ENCODE measurements at regions not wholly inside any gene's neighbourhood (a gene's known extent, or its start where the extent isn't known, plus 50 kb on each side); places are given as distances from the start of the nearest gene placed in this dataset.

DNA sequence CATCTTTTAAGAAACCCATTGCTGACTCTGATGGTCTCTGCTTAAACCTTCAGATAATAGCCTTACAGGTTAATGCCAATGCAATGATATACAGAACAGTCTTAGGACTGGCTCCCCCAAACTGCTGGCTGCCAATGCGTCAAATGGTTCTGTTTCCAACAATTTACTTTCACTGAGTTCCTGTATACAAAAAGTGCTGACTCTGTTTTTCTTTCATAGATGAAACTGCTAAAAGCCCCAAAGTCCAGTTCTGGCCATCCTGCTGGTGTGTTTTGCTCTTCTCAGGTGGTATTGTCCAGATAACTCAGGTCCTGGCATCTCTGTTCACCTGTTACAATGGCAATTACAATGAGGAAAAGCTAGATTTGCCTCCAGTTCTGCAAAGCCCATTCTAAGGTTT lies 326.9 kb downstream of the GRIN2B start:
- ChIA-PET RAD21 (ENCODE audit: unreplicated experiment) (no interaction called here), CTCF (no interaction called here), POLR2A (no interaction called here), SMC1A (ENCODE audit: uncharacterized antibody, unreplicated experiment) (interaction anchor here (0.6 to 2.0 kb wide), 3 partner anchors 63 to 399 kb away, joined by 3 to 5 read pairs (median 3); no protein-coding TSS in a partner anchor)
- Histone ChIP-seq H4K20me1 (ENCODE audit: control insufficient read depth, insufficient read depth) (no peaks in the 10 kb centered on the region), H3K27me3 (replicated peaks in 1 of 2; ENCODE audit: control insufficient read depth in 2 of 2, insufficient read depth in 2 of 2, low read length in 1 of 2) (peaks cover 0 to 10% of the 10 kb centered on the region in 2 experiments; a peak in 1 of 4 replicates), H3K4me2 (ENCODE audit: control insufficient read depth, insufficient read depth) (no peak overlapping the region), H3K79me2 (ENCODE audit: control insufficient read depth, insufficient read depth, low read length) (no peaks in the 10 kb centered on the region), H3K27ac (ENCODE audit: control insufficient read depth, insufficient read depth) (no peak overlapping the region), H3K4me1 (ENCODE audit: control insufficient read depth, insufficient read depth, low read length) (no peaks in the 10 kb centered on the region), H3K4me3 (no peak overlapping the region), H3K9ac (ENCODE audit: control insufficient read depth, insufficient read depth, low read length) (no peak overlapping the region), H3K9me3 (replicated peaks; ENCODE audit: control insufficient read depth, insufficient read depth, low read length) (no peaks in the 10 kb centered on the region), H2AFZ (ENCODE audit: control insufficient read depth, low read depth, low read length) (no peak overlapping the region), H3K36me3 (ENCODE audit: control insufficient read depth in 2 of 2, insufficient read depth in 2 of 2, low read length in 1 of 2) (no peaks in the 10 kb centered on the region)
- no peak for DNase-seq (ENCODE audit: low read depth, low spot score)
- FAIRE-seq: no peak
- in situ Hi-C loops (cut with MboI): no loop called here
- intact Hi-C loops (cut with micrococcal nuclease; ENCODE audit: unreplicated experiment): no loop called here
- BruUV-seq (replicated peaks): no TSS peak
- TF ChIP-seq BCL11A (IDR thresholded peaks at IDR 0.05; ENCODE audit: low read depth, low read length) (no peak), GABPA (IDR thresholded peaks at IDR 0.05; ENCODE audit: low read depth) (no peak), SMAD5 (IDR thresholded peaks at IDR 0.05; ENCODE audit: low read depth) (no peak)
- TF ChIP-seq, protein P1, sequence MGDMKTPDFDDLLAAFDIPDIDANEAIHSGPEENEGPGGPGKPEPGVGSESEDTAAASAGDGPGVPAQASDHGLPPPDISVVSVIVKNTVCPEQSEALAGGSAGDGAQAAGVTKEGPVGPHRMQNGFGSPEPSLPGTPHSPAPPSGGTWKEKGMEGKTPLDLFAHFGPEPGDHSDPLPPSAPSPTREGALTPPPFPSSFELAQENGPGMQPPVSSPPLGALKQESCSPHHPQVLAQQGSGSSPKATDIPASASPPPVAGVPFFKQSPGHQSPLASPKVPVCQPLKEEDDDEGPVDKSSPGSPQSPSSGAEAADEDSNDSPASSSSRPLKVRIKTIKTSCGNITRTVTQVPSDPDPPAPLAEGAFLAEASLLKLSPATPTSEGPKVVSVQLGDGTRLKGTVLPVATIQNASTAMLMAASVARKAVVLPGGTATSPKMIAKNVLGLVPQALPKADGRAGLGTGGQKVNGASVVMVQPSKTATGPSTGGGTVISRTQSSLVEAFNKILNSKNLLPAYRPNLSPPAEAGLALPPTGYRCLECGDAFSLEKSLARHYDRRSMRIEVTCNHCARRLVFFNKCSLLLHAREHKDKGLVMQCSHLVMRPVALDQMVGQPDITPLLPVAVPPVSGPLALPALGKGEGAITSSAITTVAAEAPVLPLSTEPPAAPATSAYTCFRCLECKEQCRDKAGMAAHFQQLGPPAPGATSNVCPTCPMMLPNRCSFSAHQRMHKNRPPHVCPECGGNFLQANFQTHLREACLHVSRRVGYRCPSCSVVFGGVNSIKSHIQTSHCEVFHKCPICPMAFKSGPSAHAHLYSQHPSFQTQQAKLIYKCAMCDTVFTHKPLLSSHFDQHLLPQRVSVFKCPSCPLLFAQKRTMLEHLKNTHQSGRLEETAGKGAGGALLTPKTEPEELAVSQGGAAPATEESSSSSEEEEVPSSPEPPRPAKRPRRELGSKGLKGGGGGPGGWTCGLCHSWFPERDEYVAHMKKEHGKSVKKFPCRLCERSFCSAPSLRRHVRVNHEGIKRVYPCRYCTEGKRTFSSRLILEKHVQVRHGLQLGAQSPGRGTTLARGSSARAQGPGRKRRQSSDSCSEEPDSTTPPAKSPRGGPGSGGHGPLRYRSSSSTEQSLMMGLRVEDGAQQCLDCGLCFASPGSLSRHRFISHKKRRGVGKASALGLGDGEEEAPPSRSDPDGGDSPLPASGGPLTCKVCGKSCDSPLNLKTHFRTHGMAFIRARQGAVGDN (IDR thresholded peaks at IDR 0.05): no peak
- WGBS (ENCODE audit: insufficient coverage, insufficient replicate concordance, low lambda C conversion rate, missing lambda C conversion rate): 100% methylated on average over 1 of the region's 1 CpG
- ATAC-seq: no peak

DNA sequence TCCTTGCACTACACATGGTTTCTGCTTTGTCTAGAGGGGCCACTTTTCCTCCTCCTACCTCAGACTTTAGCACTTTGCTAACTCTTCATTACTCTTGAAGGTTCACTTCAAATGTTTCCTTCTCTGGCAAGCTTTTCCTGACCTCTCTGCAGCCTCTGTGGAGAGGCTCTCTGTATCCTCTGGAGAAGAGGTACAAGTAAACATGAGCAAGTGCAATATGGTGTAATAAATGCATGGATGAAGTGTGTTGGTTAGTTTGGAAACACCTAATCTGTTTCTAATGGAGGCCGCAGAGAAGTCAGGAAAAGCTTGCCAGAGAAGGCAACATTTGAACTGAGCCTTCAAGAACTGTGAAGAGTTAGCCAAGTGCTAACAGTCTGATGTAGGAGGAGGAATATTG lies 329.3 kb downstream of the GRIN2B start:
- H3K4me3 ChIP-seq: no peak overlapping the region
- TF ChIP-seq CBX3 (IDR thresholded peaks at IDR 0.05; ENCODE audit: borderline replicate concordance, low read depth) (no peak), ATF7 (IDR thresholded peaks at IDR 0.05; ENCODE audit: low read depth) (no peak), GABPA (IDR thresholded peaks at IDR 0.05; ENCODE audit: low read depth) (no peak), STAT1 (conservative IDR thresholded peaks at IDR 0.05) (no peak), ZNF274 (IDR thresholded peaks at IDR 0.05; ENCODE audit: insufficient read depth, insufficient read length) (no peak), TARDBP (IDR thresholded peaks at IDR 0.05; ENCODE audit: borderline replicate concordance) (no peak), IKZF1 (conservative IDR thresholded peaks at IDR 0.05) (no peak), ZNF384 (IDR thresholded peaks at IDR 0.05; ENCODE audit: borderline replicate concordance, low read depth, low read length) (no peak), MXI1 (IDR thresholded peaks at IDR 0.05; ENCODE audit: low read depth, low read length) (no peak), SRF (IDR thresholded peaks at IDR 0.05; ENCODE audit: low read depth in 2 of 2, low read length in 2 of 2) (no peak), FOS (IDR thresholded peaks at IDR 0.05; ENCODE audit: borderline replicate concordance, extremely low read depth, insufficient read length) (no peak), JUND (IDR thresholded peaks at IDR 0.05; ENCODE audit: low read depth, low read length) (no peak)
- in situ Hi-C loops (cut with MboI) (no loop called here), intact Hi-C loops (cut with micrococcal nuclease; ENCODE audit: unreplicated experiment) (no loop called here)
- ChIA-PET SMC1A (ENCODE audit: uncharacterized antibody, unreplicated experiment) (interaction anchor here (1.2 to 1.5 kb wide), 2 partner anchors 12 to 14 kb away, joined by 3 read pairs; no protein-coding TSS in a partner anchor), CTCF (no interaction called here), RAD21 (ENCODE audit: unreplicated experiment) (no interaction called here), POLR2A (no interaction called here)
- WGBS (ENCODE audit: insufficient coverage, insufficient replicate concordance, low lambda C conversion rate, missing lambda C conversion rate): 0% methylated on average over 1 of the region's 1 CpG
- no peak overlapping the region for H3K27ac ChIP-seq (ENCODE audit: control insufficient read depth, insufficient read depth)
- no peak overlapping the region for H3K9ac ChIP-seq (ENCODE audit: control insufficient read depth, insufficient read depth, low read length)
- no peaks in the 10 kb centered on the region for H3K79me2 ChIP-seq (ENCODE audit: control insufficient read depth, insufficient read depth, low read length)
- FAIRE-seq (no peak), DNase-seq (ENCODE audit: low read depth, low spot score) (no peak), ATAC-seq (no peak)
- H3K9me3 ChIP-seq (replicated peaks; ENCODE audit: control insufficient read depth, insufficient read depth, low read length): no peaks in the 10 kb centered on the region
- H3K4me2 ChIP-seq (ENCODE audit: control insufficient read depth, insufficient read depth): no peak overlapping the region
- no peaks in the 10 kb centered on the region for H3K36me3 ChIP-seq (ENCODE audit: control insufficient read depth in 2 of 2, insufficient read depth in 2 of 2, low read length in 1 of 2)
- no peaks in the 10 kb centered on the region for H4K20me1 ChIP-seq (ENCODE audit: control insufficient read depth, insufficient read depth)
- no peaks in the 10 kb centered on the region for H3K4me1 ChIP-seq (ENCODE audit: control insufficient read depth, insufficient read depth, low read length)
- BruUV-seq (replicated peaks): no TSS peak
- no peak overlapping the region for H2AFZ ChIP-seq (ENCODE audit: control insufficient read depth, low read depth, low read length)
- H3K27me3 ChIP-seq (replicated peaks in 1 of 2; ENCODE audit: control insufficient read depth in 2 of 2, insufficient read depth in 2 of 2, low read length in 1 of 2): peaks cover 0 to 6% of the 10 kb centered on the region in 2 experiments; a peak in 1 of 4 replicates

Measured in GM12878 (cell line).